ENCODE measurements at regions not wholly inside any gene's neighbourhood (a gene's known extent, or its start where the extent isn't known, plus 50 kb on each side); places are given as distances from the start of the nearest gene placed in this dataset.

GRCh38 chr3:89679686-89680085 lies 572.3 kb downstream of the EPHA3 start:
- TF ChIP-seq CTCF (IDR thresholded peaks at IDR 0.05), result no peak
- no peak for TF ChIP-seq POLR2A (IDR thresholded peaks at IDR 0.05)
